ENCODE measurements at regions not wholly inside any gene's neighbourhood (a gene's known extent, or its start where the extent isn't known, plus 50 kb on each side); places are given as distances from the start of the nearest gene placed in this dataset.

DNA sequence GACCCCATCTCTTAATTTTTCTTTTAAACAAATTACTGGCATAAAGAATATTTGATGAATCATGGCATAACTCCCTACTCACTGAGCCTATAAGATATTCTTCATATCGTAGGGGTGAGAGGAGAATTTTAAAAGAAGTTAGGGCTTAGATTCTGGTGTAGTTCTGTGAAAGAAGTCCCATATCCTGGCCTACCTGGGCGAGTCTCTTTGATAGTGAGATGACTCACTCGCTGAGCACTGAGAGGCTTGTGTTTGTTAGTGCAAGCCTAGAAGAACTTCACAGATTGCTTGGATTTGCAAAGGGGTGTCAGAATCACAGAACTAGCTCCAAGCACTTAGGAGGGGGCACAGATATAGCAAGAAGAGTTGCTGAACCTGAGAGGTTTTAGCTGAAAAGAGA lies 133.8 kb upstream of the TMC3 start:
- DNase-seq, result no peak

DNA sequence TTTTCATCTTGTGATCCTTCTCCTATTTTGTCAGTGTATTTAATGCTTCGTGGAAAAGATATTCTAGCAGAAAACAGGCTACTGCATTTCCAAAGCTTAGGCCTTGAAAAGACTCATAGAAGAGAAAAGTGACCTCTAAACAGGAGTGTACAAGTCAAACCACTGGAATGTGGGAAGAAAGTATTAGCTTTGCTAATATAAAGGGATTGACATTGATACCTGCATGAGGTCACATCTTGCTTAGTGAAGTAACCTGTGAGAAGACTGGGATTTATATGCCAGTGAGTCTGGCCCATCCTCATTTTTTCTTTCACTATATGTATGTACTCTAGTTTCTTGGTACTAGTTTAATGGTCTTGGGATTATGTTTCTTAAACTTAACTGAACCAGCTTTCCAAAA lies 132.9 kb upstream of the TMC3 start:
- DNase-seq, result no peak

DNA sequence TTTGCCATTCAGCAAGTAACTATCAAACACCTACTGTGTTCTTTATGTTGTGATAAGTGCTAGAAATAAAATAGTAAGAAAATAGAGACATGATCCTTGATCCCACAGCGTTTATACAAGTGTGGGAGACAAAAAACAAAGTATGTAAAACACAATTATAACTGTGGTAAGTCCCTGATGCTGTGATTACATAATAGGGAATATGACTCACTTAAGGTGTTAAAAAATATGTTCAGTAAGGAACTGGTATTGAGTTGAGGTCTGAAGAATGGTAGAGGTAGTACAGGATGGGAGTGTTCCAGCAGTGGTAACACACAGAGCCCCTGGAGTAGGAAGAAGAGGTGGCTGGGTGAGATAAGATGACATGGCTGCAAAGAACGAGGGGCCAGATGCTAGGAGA lies 132.1 kb upstream of the TMC3 start:
- no peak for DNase-seq

DNA sequence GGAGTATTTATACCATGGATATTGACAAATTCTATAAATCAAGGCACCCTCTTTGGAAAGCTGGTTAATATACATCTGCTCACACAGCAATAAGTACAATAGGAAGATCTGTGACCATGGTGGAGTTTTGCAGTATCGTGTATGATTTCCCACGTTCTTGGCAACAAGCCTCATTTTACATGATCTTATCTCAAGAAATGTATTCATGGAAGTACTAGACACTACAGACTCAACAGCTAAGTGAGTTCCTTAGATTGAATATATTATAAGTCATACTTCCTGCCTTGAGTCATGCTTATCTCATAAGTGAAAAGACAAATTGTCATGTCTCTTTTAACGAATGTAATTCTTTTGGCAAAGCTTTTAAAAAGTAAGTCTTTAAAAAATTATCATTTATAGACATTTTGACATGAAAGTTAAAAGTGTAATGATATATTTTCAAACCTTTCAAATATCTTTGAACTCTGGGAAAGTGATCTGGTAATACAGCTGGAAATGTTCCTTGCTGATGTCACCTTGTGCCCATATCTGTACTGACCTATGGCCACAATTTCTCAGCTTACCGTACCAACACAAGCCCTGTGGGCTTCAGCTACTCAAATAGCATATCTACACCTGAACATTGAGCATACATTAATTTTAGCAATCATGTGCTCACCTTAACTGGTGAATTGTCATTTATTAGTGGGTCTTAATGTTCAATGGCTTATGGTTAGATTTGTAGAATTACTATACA lies 130.3 kb upstream of the TMC3 start:
- no peak for DNase-seq

DNA sequence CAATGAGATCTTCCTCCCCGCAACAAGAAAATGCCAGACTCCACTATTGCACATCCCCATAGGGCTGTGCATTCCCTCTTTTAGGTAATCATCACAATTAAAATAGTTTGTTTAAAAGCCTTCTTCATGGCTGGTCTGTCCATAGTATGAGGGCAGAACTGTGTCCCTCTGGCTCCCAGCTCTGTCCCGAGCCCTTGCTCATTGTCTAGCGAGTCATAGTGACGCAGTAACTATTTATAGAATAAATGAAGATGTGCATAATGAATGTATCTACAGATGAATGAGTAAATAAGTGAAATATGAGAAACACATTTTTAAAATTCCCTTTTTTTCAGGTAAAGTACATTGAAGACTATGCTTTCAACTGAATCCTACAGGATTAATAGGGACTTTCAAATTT lies 128.4 kb upstream of the TMC3 start:
- no peak for DNase-seq

DNA sequence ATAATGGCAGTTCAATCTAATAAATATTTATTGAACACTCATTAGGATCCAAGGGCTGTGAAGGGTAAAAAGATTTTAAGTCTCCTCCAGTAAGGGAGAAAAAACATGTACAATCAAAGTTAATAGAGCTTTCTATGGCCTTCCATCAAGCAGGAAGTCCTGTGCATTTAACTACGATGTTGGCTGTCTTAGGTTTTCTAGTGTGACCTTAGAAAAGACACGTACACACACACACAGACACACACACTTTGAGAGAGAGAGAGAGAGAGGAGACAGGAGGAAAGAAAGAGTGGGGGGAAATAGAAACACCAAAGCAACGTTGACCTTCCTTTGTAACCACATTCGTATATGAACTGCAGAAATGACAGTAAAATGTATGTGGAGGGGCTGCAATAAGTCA lies 126.1 kb upstream of the TMC3 start:
- DNase-seq, result no peak

DNA sequence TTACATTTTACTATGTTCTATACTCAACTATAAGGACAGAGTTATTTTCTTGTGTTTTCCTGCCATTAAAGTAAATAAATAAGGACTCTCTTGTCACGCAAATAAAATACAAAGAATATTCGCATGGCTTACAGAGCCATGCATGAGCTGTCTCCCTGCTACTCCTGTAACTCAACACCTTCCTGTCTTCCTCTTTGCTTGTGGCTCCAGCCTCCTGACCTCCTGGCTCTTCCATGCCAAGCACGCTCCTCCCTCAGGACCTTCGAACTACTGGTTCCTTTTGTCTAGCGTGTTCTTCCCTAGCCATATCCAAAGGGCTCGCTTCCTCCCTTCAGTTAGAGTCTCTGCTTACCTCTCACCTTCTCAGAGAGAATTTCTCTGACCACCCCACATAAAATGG lies 124.3 kb upstream of the TMC3 start:
- no peak for DNase-seq

DNA sequence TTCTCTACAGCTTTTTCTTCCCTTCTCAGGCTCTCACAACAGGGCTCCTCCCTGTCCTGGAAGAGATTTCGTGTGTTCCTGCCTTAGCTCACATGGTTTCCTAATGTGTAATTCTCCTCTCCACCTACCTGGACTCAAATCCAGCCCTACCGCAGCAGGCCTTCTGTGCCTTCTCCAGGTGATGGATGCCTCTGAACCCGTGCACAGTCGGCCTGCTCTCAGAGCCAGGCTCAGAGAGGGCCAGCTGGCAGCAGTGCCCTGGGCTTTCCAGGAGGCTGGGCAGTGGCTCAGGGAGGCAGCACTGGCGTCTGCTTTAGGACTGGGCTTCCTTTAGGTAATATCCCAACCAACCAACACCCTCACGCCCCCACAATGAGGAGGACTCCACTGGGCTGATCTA lies 123.2 kb upstream of the TMC3 start:
- DNase-seq, result no peak

DNA sequence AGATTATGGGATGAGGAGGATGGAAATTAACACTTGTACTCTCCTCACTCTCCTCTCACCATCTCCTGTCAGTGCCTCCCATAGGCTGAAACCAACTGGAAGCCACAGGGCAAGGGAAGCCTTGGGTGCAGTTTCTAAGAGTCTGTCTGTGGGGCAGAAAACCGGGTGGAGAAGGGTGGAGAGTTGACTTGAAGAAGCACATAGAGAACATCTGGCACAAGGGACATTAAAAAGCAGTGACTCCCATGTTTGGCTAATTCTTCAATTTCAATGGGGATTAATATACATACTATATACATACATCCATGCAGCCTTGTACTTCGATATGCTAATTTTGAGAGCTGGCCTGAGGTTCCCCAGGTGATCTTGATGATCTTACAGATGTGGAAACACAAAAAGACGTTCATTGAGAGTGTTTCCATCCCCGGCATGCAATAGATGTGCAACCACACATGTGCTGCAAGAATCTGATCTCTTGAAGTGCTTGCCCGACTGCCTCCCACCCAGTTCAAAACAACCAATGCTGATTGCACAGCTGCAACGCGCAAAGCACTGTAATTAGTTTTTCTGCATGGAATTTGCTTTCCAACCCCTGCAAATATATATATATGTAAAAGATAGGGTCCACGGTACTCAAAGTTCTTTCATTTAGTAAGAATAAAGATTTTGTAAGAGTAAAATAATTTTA lies 121.9 kb upstream of the TMC3 start:
- DNase-seq, result no peak

DNA sequence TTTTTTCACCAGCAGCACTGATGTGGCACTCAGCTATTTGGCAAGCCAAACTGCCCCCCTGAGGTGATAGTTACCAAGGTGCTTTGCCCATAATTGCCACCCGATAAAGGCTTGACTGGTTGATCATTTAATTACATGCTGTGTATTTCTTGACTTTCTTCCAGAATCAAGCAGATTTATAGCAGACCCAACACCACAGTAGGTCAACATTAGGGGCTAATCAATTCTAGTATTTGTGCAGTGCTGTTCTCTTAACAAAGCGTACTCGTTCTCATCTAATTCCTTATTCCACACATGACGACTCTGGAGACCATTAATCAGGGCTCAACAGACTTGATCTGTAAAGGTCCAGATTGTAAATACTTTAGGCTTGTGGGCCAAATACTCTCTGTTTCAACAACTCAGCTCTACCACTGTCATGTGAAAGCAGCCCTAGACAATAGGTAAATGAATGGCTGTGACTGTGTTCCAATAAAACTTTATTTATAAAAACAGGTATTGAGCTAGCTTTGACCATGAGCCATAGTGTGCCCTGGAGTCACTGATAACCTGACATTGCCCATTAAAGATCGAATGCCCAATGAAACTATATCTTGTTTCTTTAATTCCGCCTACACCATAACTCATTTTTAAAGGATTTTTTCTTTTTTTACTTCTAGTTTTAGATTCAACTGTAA lies 119.1 kb upstream of the TMC3 start:
- DNase-seq, result peak; percentile 47

DNA sequence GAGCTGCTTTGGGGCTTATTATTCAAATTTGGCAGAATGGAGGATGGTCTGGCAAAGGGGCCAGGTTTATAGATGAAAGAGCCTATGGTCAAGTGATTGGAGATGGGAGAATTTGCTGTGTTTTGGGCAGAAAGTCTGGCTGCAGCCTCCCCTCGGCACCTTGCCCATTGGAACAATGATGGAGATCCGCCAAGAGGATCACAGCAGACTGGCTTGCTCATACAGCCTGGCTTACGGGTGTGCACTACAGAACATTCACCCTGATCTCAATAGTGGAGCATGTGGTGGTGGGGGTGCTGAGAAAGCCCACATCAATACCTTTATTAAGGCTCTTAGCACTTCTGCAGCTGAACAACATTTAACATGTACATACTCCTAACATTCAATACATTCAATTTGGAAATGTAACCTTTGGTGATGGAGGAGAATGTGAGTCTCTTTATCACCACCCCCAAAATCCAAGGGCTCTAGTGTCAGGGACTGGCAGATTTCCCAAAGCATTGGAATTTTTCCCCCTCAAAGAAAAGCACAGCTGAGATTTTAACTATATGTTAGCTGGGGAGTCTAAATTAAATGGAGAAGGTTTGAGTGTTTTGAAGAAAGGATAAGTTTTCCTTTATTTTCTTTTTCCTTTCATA lies 118.4 kb upstream of the TMC3 start:
- DNase-seq, result peak; percentile 86

DNA sequence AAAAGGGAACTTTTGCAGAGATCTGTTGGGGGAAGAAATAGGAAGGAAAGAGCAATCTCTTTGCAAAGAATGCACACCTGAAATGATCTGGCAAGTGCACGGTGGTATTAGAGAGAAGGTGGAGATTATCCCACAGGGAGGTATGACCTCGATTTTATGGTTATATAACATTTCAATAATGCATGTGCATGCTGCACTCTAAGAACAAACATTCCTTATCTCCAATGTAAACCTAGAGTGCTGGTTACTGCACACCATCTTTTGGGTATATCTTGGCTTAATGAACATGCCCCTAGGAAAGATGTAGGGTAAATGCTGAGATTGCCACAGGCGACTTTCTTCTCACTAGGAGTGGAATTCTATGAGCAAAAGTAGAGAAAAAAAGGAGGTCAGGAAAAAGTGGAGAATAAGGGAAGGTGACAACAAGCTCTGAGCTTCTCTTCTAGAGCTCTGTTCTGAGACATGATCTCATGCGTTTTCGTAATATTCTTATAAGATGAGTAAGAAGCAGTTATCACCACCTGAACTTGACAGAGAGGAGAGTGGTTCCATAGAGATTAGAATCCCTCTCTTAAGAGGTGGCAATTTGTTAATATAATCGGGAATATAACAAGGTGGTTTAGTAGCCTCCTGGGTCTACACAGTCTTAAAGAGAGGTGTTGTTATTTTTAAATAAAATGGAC lies 117.5 kb upstream of the TMC3 start:
- DNase-seq, result no peak

DNA sequence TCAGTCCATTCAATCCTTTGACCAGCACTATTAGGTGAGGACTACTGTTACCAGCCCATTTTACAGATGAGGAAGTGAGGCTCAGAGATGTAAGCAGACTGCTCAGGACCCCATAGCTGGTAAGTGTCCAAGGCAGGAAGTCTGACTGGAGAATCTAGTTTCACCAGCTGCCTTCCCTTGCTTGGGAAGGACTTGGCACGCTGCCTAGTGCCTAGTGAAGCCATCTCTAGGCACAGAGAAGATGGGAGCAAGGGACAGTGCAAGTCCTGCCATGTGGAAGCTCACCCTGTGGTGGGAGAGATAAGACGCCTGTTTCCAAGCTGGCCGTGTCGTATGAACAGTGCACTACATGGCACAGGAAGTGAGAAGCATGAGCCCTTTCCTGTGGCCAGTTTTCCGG lies 111.8 kb upstream of the TMC3 start:
- no peak for DNase-seq

DNA sequence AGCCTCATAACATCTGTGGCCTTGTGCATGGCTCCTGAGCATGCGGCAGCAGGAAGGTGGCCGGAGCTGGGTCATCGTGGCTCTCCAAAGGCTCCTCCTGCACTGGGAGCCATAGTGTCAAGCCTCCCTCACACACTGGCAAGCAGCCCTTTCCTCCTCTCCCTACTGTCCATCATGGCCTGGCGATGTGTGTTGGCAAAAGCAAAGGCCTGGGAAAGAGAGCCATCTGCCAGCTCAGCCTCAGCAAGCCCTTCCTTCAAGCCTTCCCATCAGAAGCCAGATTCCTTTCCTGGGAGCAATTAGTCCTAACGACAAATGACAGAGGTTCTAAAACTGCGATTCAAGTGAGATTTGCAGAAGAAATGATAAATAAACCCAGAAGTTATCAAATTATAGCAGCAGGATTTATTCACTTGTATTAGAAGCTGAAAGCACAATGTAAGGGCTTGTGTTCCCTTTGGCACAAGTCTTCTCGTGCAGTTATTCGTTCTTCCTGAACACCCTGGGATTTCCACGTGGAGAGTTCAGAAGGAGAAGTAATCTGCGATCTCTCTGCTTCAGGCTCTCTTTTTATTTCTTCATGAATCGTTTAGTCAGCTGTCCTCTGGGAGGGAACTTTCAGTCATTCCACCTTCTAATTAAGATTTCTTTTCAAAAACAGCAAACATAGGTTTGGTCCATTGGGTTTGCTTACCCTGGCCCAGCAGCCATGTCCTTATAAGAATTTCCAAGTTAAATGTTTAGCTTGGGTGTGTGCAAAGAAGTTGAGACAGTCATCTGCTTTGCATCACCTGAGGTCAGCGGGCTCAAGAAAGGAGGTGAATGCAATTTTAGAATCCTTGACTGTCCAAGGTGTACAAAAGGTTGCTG lies 110.3 kb upstream of the TMC3 start:
- no peak for DNase-seq

DNA sequence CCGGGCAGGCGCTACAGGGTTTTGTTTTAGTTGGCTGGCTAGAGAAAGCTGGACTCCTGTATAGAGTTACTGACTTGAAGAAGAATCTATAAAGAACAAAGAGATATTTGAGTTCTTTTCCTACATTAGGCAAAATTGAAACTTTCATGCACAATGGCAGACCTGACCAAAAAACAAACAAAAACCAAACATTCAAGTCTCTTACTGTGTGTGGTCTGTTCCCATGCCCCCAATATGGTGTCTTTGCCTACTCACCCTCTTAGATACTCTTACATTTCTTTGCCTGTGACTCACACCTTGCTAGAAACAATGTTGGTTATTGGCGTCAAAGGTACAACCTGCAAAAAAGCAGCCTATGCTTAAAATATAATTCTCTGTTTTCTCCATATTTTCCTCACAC lies 109.5 kb upstream of the TMC3 start:
- no peak for DNase-seq

DNA sequence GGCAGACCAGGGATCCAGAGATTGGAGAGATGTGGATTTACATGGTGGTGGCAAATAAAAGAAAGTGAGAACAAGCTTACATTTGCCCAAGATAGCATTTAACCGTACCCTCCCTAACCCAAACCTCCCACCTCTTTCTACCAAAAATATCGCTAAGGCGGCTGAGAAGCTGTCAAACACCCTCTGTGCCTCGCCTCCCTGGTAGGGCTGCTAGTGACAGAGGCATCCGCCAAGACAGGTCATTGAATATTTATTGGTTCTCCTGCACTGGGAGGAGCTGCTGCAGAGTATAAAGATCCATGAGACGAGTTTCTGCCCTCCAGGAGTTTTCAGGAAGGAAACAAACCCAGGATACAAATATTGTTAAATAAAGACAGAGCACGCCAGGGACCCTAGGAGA lies 107.3 kb upstream of the TMC3 start:
- DNase-seq, result no peak

DNA sequence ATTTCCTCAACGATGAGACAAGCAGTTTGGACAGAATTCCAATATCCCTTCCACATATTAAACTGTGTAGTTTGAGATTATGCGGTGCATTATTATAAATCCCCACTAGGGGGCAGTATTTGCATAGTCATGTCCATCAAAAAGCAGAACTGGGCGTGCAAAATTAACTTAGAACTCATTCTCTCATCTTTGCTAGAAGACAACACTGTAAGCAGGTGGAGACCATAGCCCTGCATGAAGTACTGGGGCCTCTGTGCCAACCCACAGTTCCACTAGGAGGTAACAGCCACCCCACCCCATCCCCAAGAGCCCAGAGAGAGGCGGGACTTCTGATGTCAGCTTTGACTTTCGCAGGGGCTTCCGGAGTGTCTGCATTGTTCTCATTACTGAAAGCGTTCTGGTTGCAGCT lies 106.6 kb upstream of the TMC3 start:
- DNase-seq, result peak; percentile 86

DNA sequence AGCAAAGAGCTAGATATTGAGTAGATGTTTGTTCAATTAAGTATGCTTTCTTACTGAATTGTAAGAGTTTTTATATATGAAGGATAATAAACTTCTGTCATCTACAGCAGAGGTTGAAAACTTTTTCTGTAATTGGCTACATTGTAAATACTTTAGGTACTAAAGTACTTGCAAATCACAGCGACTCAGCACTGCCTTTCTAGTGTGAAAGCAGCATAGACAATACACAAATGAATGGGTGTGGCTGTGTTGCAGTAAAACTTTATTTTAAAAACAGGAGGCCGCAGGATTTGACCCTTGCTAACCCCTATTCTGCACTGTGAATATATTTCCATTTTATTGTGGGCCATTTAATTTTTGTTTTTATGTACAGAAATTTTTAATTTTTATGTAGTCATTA lies 104.3 kb upstream of the TMC3 start:
- no peak for DNase-seq

DNA sequence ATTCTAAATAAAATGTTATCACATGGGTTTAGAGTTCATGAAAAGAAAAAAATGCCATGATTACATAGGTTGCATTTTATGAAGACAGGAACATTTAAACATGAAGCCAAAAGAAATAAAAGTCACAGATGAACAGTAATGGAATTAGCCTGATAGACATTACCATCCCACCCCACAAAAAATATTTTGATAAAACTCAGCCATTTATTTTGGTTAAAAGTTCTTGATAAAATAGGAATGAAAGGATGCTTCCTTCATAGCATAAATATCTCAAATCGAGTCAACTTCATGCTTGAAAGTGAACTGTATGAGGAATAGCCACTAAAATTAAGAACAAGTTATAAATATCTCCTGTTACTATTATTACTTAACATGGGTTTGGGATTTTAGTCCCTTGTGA lies 101.9 kb upstream of the TMC3 start:
- no peak for DNase-seq

DNA sequence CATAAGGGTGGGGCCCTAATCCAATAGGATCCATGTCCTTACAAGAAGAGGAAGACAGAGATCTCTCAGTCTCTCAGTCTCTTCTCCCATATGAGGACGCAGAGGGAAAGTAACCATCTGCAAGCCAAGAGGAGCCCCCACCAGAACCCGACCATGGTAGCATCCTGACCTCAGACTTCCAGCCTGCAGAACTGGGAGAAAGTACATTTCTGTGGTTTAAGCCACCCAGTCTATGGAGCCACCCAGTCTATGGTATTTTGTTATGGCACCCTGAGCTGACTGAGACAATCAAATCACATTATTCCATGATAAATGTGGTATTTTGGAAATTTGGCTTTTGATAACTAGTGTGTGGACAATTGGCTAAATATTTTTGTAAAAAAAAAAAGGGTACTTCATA lies 101.5 kb upstream of the TMC3 start:
- no peak for DNase-seq

DNA sequence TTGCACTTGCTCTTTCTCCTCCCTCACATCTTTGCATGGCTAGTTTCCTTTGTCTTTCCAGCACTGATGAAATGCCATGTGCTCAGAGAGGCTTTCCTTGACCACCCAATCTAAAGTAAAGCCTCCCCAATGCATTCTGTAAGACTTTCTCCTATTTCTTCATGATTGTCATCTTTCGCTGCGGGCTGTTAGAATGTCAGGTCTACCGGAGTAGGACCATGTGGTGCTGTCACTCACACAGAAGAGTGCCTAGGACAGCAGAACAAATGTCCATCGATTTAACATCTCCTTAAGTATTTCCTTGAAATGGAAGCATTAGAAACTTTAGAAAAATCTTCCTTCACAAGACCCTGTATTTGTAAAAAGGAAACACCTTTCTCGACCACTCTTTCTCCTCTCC lies 99.9 kb upstream of the TMC3 start:
- DNase-seq, result no peak

DNA sequence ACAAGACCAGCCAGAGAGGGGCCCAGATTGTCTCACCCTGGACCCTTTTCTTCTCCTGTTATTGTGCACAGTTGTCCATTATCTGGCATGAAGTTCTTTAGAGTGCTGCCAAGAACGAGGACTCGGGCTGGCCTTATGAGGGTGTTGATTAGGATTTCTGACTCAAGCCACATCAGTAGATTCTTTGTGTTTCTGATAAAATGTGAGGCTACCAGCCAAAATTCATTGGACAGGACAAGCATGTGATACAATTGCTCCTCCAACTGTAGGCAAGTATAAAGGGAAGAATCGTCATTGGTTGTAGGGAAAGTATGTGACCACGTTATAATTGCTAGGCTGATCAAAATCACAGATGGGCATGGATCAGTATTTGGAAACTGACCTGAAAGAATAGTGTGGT lies 99.2 kb upstream of the TMC3 start:
- no peak for DNase-seq
